Lung (tissue), 12 donors: ENCODE measurements at regions not wholly inside any gene's neighbourhood (a gene's known extent, or its start where the extent isn't known, plus 50 kb on each side); places are given as distances from the start of the nearest gene placed in this dataset. TPM values are rescaled to one million over a fixed set of nuclear protein-coding genes. Genes with fewer than 3 reads are reported as not detected.

Experiments
- ATAC-seq: fragments of 200-7000 bp; cut with Tn5 transposase; one replicate; pipeline ENCODE4 v1.9.1; 2020; ENCODE audit warnings: moderate number of reproducible peaks; ENCODE audit not compliant: insufficient read depth, low FRiP score
- DNase-seq, 3 donors: peaks; one replicate each; pipeline ENCODE4 v3.0.0-alpha.2; 2013 to 2017
- H3K27ac ChIP-seq, 2 donors: one replicate each; pipeline ENCODE4 v1.5.1; 2013; ENCODE audit warnings: mild to moderate bottlenecking in 2 of 2, moderate library complexity in 2 of 2, control low read depth in 1 of 2, inconsistent platforms in 1 of 2, low read depth in 1 of 2, low read length in 1 of 2
- H3K27me3 ChIP-seq, 3 donors: one replicate each; pipeline ENCODE4 v1.5.1; 2013; ENCODE audit warnings: low read length in 2 of 3; ENCODE audit not compliant: control insufficient read depth in 3 of 3, insufficient read depth in 3 of 3
- H3K36me3 ChIP-seq, 4 donors: one replicate each; pipeline ENCODE4 v1.5.1; 2013; ENCODE audit warnings: low read length in 4 of 4, mild to moderate bottlenecking in 1 of 4, moderate library complexity in 1 of 4; ENCODE audit not compliant: control insufficient read depth in 4 of 4, insufficient read depth in 4 of 4
- H3K4me1 ChIP-seq, 5 donors: one replicate each; pipeline ENCODE4 v1.5.1; 2013; ENCODE audit warnings: low read length in 5 of 5, mild to moderate bottlenecking in 2 of 5, moderate library complexity in 1 of 5; ENCODE audit not compliant: control insufficient read depth in 5 of 5, insufficient read depth in 5 of 5
- H3K4me3 ChIP-seq: one replicate; pipeline ENCODE4 v1.5.1; 2013; ENCODE audit warnings: mild to moderate bottlenecking, control low read depth, moderate library complexity
- H3K9ac ChIP-seq, 2 donors: one replicate each; pipeline ENCODE4 v1.5.1; 2013; ENCODE audit warnings: low read length in 2 of 2, control low read depth in 1 of 2; ENCODE audit not compliant: insufficient read depth in 1 of 2
- H3K9me3 ChIP-seq, 4 donors: one replicate each; pipeline ENCODE4 v1.5.1; 2013; ENCODE audit warnings: low read length in 3 of 4, mild to moderate bottlenecking in 1 of 4, moderate library complexity in 1 of 4; ENCODE audit not compliant: control insufficient read depth in 4 of 4, insufficient read depth in 3 of 4
- CTCF ChIP-seq: IDR thresholded peaks from 2 replicates; pipeline ENCODE4 v1.5.1; 2012; ENCODE audit warnings: mild to moderate bottlenecking; ENCODE audit errors: control extremely low read depth, extremely low read depth
- WGBS, 2 donors: extraction: QIAGEN DNeasy Blood & Tissue Kit; methylation state at CpG; one replicate each; pipeline ENCODE4 v1.1.7; 2013; 5-methylcytosine and 5-hydroxymethylcytosine counted together
- small RNA-seq: library from RNA; depleted of rRNA; stranded (forward); fragments of <200 nt; gene quantifications from one replicate; pipeline ENCODE3, GENCODE V24; 2014; ENCODE audit warnings: low replicate concordance
- donor health status: control.
- donor health status: control.
- donor health status: Bipolar disorder and iron deficiency.
- donor health status: healthy.
- donor health status: DM: yes; HTN: yes; CAD: no.

DNA sequence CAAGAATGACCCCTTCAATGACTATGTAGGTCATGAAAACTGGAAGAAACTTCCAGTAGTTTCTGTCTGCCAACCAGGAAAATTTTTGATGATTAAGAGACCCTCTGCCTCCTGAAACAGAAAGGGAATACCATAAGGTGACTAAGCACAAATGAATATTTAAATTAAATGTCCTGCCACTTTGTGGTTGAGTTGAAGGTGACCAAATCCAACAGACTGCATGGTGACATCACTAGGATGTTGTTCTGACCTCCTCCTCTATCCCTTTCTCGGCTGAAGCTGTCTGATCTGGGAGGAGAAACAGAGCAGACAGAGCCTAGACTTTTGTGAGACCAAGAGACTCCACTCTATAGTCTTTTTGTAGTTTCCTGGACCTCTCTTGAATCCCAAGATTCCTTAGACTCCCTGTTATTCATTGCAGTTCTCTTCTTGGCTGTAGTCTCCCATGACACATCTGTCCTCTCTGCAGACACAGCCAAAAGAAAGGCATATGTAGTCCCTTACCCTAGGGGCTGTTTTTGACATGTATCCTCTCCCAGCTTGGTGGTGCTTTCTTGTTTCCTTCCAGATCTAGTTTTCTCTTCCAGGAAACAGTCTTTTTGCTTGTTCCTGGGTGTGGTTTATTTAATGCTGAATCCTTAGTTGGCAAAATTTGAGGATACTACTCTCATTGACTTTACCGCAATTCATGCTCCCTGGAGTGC is 55.2 kb upstream of the UBE3A start:
- DNase-seq = no peak
- 88 to 91% methylated on average over 2 of the region's 2 CpGs for WGBS, 2 donors
- no peak overlapping the region for H3K9ac ChIP-seq
- no peak overlapping the region for H3K27ac ChIP-seq
- no peaks in the 10 kb centered on the region for H3K27me3 ChIP-seq
- TF ChIP-seq CTCF = no peak
- peaks cover 0 to 7% (median 0%) of the 10 kb centered on the region in 4 donors for H3K9me3 ChIP-seq
- ATAC-seq = no peak
- H3K36me3 ChIP-seq = no peaks in the 10 kb centered on the region
- no peaks in the 10 kb centered on the region for H3K4me1 ChIP-seq
- no peak overlapping the region for H3K4me3 ChIP-seq

DNA sequence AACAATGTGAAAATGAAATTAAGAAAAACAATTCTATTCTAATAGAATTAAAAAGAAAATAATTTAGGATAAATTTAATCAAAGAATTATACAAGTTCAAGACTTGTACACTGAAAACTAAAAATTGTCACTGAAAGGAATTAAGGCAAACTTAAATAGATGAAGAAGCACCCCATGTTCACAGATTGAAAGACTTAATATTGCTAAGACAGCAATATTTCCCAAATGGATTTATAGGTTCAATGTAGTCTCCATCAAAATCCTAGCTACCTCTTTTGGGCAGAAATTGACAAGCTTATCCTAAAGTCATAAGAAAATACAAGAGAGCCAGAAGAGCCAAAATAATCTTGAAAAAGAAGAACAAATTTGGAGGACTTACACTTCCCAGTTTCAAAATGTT is 53.5 kb upstream of the UBE3A start:
- Histone ChIP-seq H3K27ac (no peak overlapping the region), H3K36me3 (no peaks in the 10 kb centered on the region), H3K4me3 (no peak overlapping the region), H3K9me3 (peaks cover 0 to 7% (median 0%) of the 10 kb centered on the region in 4 donors), H3K9ac (no peak overlapping the region), H3K27me3 (no peaks in the 10 kb centered on the region), H3K4me1 (no peaks in the 10 kb centered on the region)
- ATAC-seq = no peak
- no peak for TF ChIP-seq CTCF
- DNase-seq = no peak

Small RNA genes in the stretch of these regions (small RNA-seq; reads per million reads assigned to genes)
- not detected for gene AC023449.1
